NT2/D1 (cell line): ENCODE measurements at regions not wholly inside any gene's neighbourhood (a gene's known extent, or its start where the extent isn't known, plus 50 kb on each side); places are given as distances from the start of the nearest gene placed in this dataset.

ENCODE experiments used
- SUZ12 ChIP-seq: IDR thresholded peaks from 2 replicates; pipeline ENCODE4 v1.6.1; 2011; ENCODE audit not compliant: insufficient read length, insufficient read depth; ENCODE audit errors: extremely low read depth
- YY1 ChIP-seq: IDR thresholded peaks from 2 replicates; pipeline ENCODE4 v1.6.1; 2011; ENCODE audit not compliant: insufficient read length, insufficient read depth

- TF ChIP-seq YY1 (no peak), SUZ12 (no peak)
These were observed 93.0 kb downstream of the NFKBIZ start for GRCh38 chr3:101942356-101942755.
